IMR-90 (cell line): ENCODE measurements at regions not wholly inside any gene's neighbourhood (a gene's known extent, or its start where the extent isn't known, plus 50 kb on each side); places are given as distances from the start of the nearest gene placed in this dataset.

Experiments
- ATAC-seq: fragments of 200-7000 bp; cut with Tn5 transposase; 2 replicates; pipeline ENCODE4 v1.9.1; 2020; ENCODE audit warnings: low read depth, mild to moderate bottlenecking, moderate library complexity
- BruUV-seq: library from RNA; stranded (reverse); fragments of 400-500 nt; replicated peaks from 2 replicates; lab custom pipeline; 2021; lab: Mats Ljungman, UMichigan
- CTCF ChIA-PET: fragments of 300-600 bp; formaldehyde crosslinking; extraction: SDS; loops from one replicate; lab custom pipeline; 2021; ENCODE audit warnings: antibody characterized with exemption; lab: Yijun Ruan, JAX
- POLR2A ChIA-PET: fragments of 300-600 bp; sonication (Branson Sonifier 250); formaldehyde crosslinking; loops from one replicate; lab custom pipeline; 2022; ENCODE audit warnings: antibody characterized with exemption; ENCODE audit not compliant: unreplicated experiment; lab: Charles Lee
- DNase-seq: peaks from one replicate; pipeline ENCODE4 v3.0.0; 2013
- H2AFZ ChIP-seq: replicated peaks from 2 replicates; pipeline ENCODE3; 2013; ENCODE audit warnings: low read length, mild to moderate bottlenecking; ENCODE audit not compliant: poor library complexity
- H2AK5ac ChIP-seq: 2 replicates; pipeline ENCODE4 v1.6.1; 2013; ENCODE audit warnings: low read depth, low read length, inconsistent platforms
- H2AK9ac ChIP-seq: replicated peaks from 2 replicates; pipeline ENCODE3; 2013; ENCODE audit warnings: mild to moderate bottlenecking, low read depth, low read length, moderate library complexity; ENCODE audit not compliant: poor library complexity
- H2BK120ac ChIP-seq: 2 replicates; pipeline ENCODE4 v1.6.1; 2013; ENCODE audit warnings: low read depth, low read length, inconsistent platforms
- H2BK15ac ChIP-seq: 3 replicates; pipeline ENCODE4 v1.6.1; 2013; ENCODE audit warnings: low read depth, low read length, inconsistent platforms
- H2BK20ac ChIP-seq: 2 replicates; pipeline ENCODE4 v1.6.1; 2013; ENCODE audit warnings: low read depth, mild to moderate bottlenecking, inconsistent platforms, low read length, moderate library complexity
- H2BK5ac ChIP-seq: 2 replicates; pipeline ENCODE4 v1.6.1; 2013; ENCODE audit warnings: mild to moderate bottlenecking, low read depth, low read length, inconsistent platforms; ENCODE audit not compliant: poor library complexity, severe bottlenecking
- H3K14ac ChIP-seq: replicated peaks from 2 replicates; pipeline ENCODE4 v1.6.1; 2013; ENCODE audit warnings: low read depth, low read length, inconsistent platforms
- H3K18ac ChIP-seq: 2 replicates; pipeline ENCODE4 v1.6.1; 2013; ENCODE audit warnings: low read depth, low read length, control low read depth
- H3K23ac ChIP-seq: 2 replicates; pipeline ENCODE4 v1.6.1; 2013; ENCODE audit warnings: low read depth, low read length, inconsistent platforms
- H3K27ac ChIP-seq: 2 replicates; pipeline ENCODE4 v1.5.1; 2013; ENCODE audit warnings: mild to moderate bottlenecking, control low read depth, low read length; ENCODE audit not compliant: insufficient read depth
- H3K27me3 ChIP-seq: 2 replicates; pipeline ENCODE4 v1.6.1; 2013; ENCODE audit warnings: low read length; ENCODE audit not compliant: control insufficient read depth, insufficient read depth
- H3K36me3 ChIP-seq: 2 replicates; pipeline ENCODE4 v1.6.1; 2013; ENCODE audit warnings: low read length, mixed read lengths; ENCODE audit not compliant: control insufficient read depth, insufficient read depth
- H3K4ac ChIP-seq: 2 replicates; pipeline ENCODE4 v1.6.1; 2013; ENCODE audit warnings: low read depth, low read length, inconsistent platforms
- H3K4me1 ChIP-seq: 2 replicates; pipeline ENCODE4 v1.6.1; 2013; ENCODE audit warnings: low read length, mixed read lengths; ENCODE audit not compliant: control insufficient read depth, insufficient read depth
- H3K4me2 ChIP-seq: 2 replicates; pipeline ENCODE4 v1.6.1; 2013; ENCODE audit warnings: low read depth, mild to moderate bottlenecking, control low read depth, low read length, moderate library complexity
- H3K4me3 ChIP-seq: 2 replicates; pipeline ENCODE4 v1.5.1; 2013; ENCODE audit warnings: low read depth, mild to moderate bottlenecking, control low read depth, low read length, moderate library complexity; ENCODE audit not compliant: insufficient read depth
- H3K56ac ChIP-seq: 2 replicates; pipeline ENCODE4 v1.6.1; 2013; ENCODE audit warnings: low read length, inconsistent platforms; ENCODE audit not compliant: insufficient read depth; ENCODE audit errors: extremely low read depth
- H3K79me1 ChIP-seq, 2 experiments: 2 replicates each; pipeline ENCODE4 v1.6.1; 2013; ENCODE audit warnings: low read length in 2 of 2, inconsistent platforms in 1 of 2, low read depth in 1 of 2
- H3K9ac ChIP-seq: 2 replicates; pipeline ENCODE4 v1.6.1; 2013; ENCODE audit warnings: low read depth, low read length, control low read depth
- H3K9me1 ChIP-seq: 2 replicates; pipeline ENCODE4 v1.6.1; 2013; ENCODE audit warnings: low read length, inconsistent platforms; ENCODE audit not compliant: insufficient read depth
- H3K9me3 ChIP-seq: 2 replicates; pipeline ENCODE4 v1.6.1; 2013; ENCODE audit warnings: low read length; ENCODE audit not compliant: control insufficient read depth, insufficient read depth
- H4K20me1 ChIP-seq: 2 replicates; pipeline ENCODE4 v1.6.1; 2013; ENCODE audit warnings: low read length, inconsistent platforms; ENCODE audit not compliant: insufficient read depth
- H4K5ac ChIP-seq: 2 replicates; pipeline ENCODE4 v1.6.1; 2013; ENCODE audit warnings: mild to moderate bottlenecking, low read depth, low read length, control low read depth
- H4K8ac ChIP-seq, 2 experiments: 2 replicates each; pipeline ENCODE4 v1.6.1; 2013; ENCODE audit warnings: low read depth in 2 of 2, low read length in 2 of 2, control low read depth in 1 of 2, inconsistent platforms in 1 of 2
- H4K91ac ChIP-seq: 2 replicates; pipeline ENCODE4 v1.6.1; 2013; ENCODE audit warnings: low read depth, low read length, inconsistent platforms; ENCODE audit not compliant: insufficient read depth
- CHD1 ChIP-seq: IDR thresholded peaks from 2 replicates; pipeline ENCODE4 v1.6.1; 2012; ENCODE audit warnings: low read depth, low read length, improper control_type of control experiment
- USF2 ChIP-seq: fragments of 150-350 bp; IDR thresholded peaks from 2 replicates; pipeline ENCODE4 v1.6.1; 2017; ENCODE audit warnings: mild to moderate bottlenecking, antibody characterized with exemption, low read length, low read depth
- WGBS, 2 experiments: methylation state at CpG; one replicate each; pipeline versions ENCODE4 v1.1.5 to v1.1.7; 2013; ENCODE audit warnings: missing lambda C conversion rate in 2 of 2; ENCODE audit not compliant: insufficient read length in 1 of 2; ENCODE audit errors: extremely low coverage in 2 of 2; 5-methylcytosine and 5-hydroxymethylcytosine counted together
- dilution Hi-C: fragments of 300-500 bp; cut with HindIII; formaldehyde crosslinking; loops from one replicate; pipeline ENCODE4 v1.14.3; 2018; ENCODE audit warnings: low sequenced_read_pairs; ENCODE audit not compliant: unreplicated experiment
- in situ Hi-C: fragments of 300-500 bp; cut with MboI; formaldehyde crosslinking; loops from 3 replicates; pipeline ENCODE4 v1.14.3; 2019; ENCODE audit warnings: low sequenced_read_pairs, inconsistent platforms, mixed read lengths
- intact Hi-C: fragments of 100-400 bp; cut with micrococcal nuclease; formaldehyde crosslinking; loops from 2 replicates; pipeline ENCODE4 v1.10.0; 2022

- Histone ChIP-seq H2BK5ac (no peak overlapping the region), H2AK9ac (no peak overlapping the region), H3K79me1 (no peaks in the 10 kb centered on the region), H3K23ac (no peak overlapping the region), H2BK15ac (no peak overlapping the region), H3K9me3 (peaks cover 19% of the 10 kb centered on the region), H3K14ac (no peak overlapping the region), H2AK5ac (no peak overlapping the region), H3K27me3 (no peaks in the 10 kb centered on the region), H3K9ac (no peak overlapping the region), H3K4me3 (no peak overlapping the region), H2BK120ac (no peak overlapping the region), H4K8ac (no peak overlapping the region), H4K20me1 (no peaks in the 10 kb centered on the region), H3K4me1 (no peaks in the 10 kb centered on the region), H3K18ac (no peak overlapping the region), H3K56ac (no peak overlapping the region), H4K5ac (no peak overlapping the region), H3K36me3 (no peaks in the 10 kb centered on the region), H3K4ac (no peak overlapping the region), H3K4me2 (no peak overlapping the region), H3K27ac (no peak overlapping the region), H4K91ac (no peak overlapping the region), H2BK20ac (no peak overlapping the region), H2AFZ (no peak overlapping the region), H3K9me1 (no peaks in the 10 kb centered on the region)
- dilution Hi-C loops: no loop called here
- ChIA-PET POLR2A (no interaction called here), CTCF (no interaction called here)
- WGBS, 2 experiments: no CpG with 5 or more reads among the region's 2 CpGs
- DNase-seq: no peak
- no peak for TF ChIP-seq CHD1
- no peak for TF ChIP-seq USF2
- no TSS peak for BruUV-seq
- ATAC-seq: no peak
- intact Hi-C loops: no loop called here
- in situ Hi-C loops: no loop called here
These were observed 240.0 kb upstream of the GALNTL6 start for GRCh38 chr4:171573181-171573580.
